HEK293T (cell line): ENCODE measurements at regions not wholly inside any gene's neighbourhood (a gene's known extent, or its start where the extent isn't known, plus 50 kb on each side); places are given as distances from the start of the nearest gene placed in this dataset.

Source experiments
- CTCF ChIA-PET: fragments of 350-600 bp; formaldehyde crosslinking; extraction: SDS; loops from one replicate; lab custom pipeline; 2021; ENCODE audit warnings: antibody characterized with exemption, inconsistent platforms; lab: Yijun Ruan, JAX
- POLR2A ChIA-PET: fragments of 350-600 bp; formaldehyde crosslinking; extraction: SDS; loops from one replicate; lab custom pipeline; 2020; ENCODE audit warnings: antibody characterized with exemption, inconsistent platforms; lab: Yijun Ruan, JAX
- DNase-seq: peaks from one replicate; pipeline ENCODE4 v3.0.0; 2012; ENCODE audit warnings: mixed read lengths; ENCODE audit errors: extremely low spot score
- ARNT ChIP-seq: fragments of 450-650 bp; IDR thresholded peaks from 2 replicates; pipeline ENCODE4 v1.6.1; 2017; ENCODE audit warnings: mild to moderate bottlenecking
- BHLHE40 ChIP-seq: fragments of 450-650 bp; IDR thresholded peaks from 2 replicates; pipeline ENCODE4 v1.6.1; 2016; ENCODE audit warnings: mild to moderate bottlenecking, moderate library complexity, borderline replicate concordance
- CTBP1 ChIP-seq: fragments of 450-650 bp; IDR thresholded peaks from 2 replicates; pipeline ENCODE4 v1.6.1; 2016; ENCODE audit warnings: borderline replicate concordance
- ELF4 ChIP-seq: fragments of 450-650 bp; IDR thresholded peaks from 2 replicates; pipeline ENCODE4 v1.6.1; 2017; ENCODE audit warnings: antibody characterized with exemption
- FOXA1 ChIP-seq: fragments of 450-650 bp; IDR thresholded peaks from 2 replicates; pipeline ENCODE4 v1.6.1; 2016; ENCODE audit warnings: mild to moderate bottlenecking
- FOXK2 ChIP-seq: fragments of 450-650 bp; IDR thresholded peaks from 2 replicates; pipeline ENCODE4 v1.6.1; 2016; ENCODE audit warnings: mild to moderate bottlenecking
- FOXM1 ChIP-seq: fragments of 450-650 bp; IDR thresholded peaks from 2 replicates; pipeline ENCODE4 v1.6.1; 2017; ENCODE audit warnings: mild to moderate bottlenecking, borderline replicate concordance
- HDGF ChIP-seq: fragments of 450-650 bp; IDR thresholded peaks from 2 replicates; pipeline ENCODE4 v1.6.1; 2017; ENCODE audit warnings: antibody characterized with exemption, borderline replicate concordance
- L3MBTL2 ChIP-seq: fragments of 450-650 bp; conservative IDR thresholded peaks from 2 replicates; pipeline ENCODE4 v1.6.1; 2016; ENCODE audit warnings: mild to moderate bottlenecking
- LEF1 ChIP-seq: fragments of 450-650 bp; IDR thresholded peaks from 2 replicates; pipeline ENCODE4 v1.6.1; 2017; ENCODE audit warnings: mild to moderate bottlenecking, borderline replicate concordance
- NFRKB ChIP-seq: fragments of 450-650 bp; IDR thresholded peaks from 2 replicates; pipeline ENCODE4 v1.6.1; 2016; ENCODE audit warnings: mild to moderate bottlenecking, moderate library complexity
- SP1 ChIP-seq: fragments of 450-650 bp; IDR thresholded peaks from 2 replicates; pipeline ENCODE4 v1.6.1; 2017
- SUZ12 ChIP-seq: fragments of 450-650 bp; IDR thresholded peaks from 2 replicates; pipeline ENCODE4 v1.6.1; 2016; ENCODE audit warnings: mild to moderate bottlenecking
- TARDBP ChIP-seq: fragments of 450-650 bp; IDR thresholded peaks from 2 replicates; pipeline ENCODE4 v1.6.1; 2016
- ZNF384 ChIP-seq: fragments of 450-650 bp; IDR thresholded peaks from 2 replicates; pipeline ENCODE4 v1.6.1; 2016
- TF ChIP-seq, protein P1 (sequence below): fragments of 450-650 bp; IDR thresholded peaks from 2 replicates; pipeline ENCODE4 v1.6.1; 2016

DNA sequence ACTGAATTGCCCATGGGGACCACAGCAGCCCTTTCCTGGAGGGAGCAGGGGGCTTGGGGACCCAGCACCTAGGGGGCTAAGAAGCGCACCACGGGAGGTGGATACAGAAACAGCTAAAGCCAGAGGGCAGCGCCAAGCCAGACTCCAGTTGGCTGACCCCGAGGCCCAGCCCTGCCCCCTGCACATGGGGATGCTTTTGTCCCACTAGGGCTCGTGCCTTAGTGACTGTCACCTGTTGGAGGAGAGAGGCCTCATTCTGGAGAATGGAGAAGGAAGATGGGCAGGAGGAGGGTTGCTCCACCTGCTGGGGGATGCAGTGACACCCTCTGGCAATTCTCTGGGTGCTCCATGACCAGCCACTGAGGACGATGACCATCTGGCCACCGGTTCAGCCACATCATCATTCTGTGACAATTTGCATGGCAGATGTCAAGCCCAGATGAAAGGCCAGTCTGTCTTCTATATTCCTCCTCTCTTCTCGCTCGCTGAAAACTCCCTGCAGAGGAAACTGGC, 167.8 kb upstream of the TLE3 start:
- DNase-seq = no peak
- POLR2A ChIA-PET = no interaction called here
- no peak for TF ChIP-seq SP1
- CTCF ChIA-PET = no interaction called here

DNA sequence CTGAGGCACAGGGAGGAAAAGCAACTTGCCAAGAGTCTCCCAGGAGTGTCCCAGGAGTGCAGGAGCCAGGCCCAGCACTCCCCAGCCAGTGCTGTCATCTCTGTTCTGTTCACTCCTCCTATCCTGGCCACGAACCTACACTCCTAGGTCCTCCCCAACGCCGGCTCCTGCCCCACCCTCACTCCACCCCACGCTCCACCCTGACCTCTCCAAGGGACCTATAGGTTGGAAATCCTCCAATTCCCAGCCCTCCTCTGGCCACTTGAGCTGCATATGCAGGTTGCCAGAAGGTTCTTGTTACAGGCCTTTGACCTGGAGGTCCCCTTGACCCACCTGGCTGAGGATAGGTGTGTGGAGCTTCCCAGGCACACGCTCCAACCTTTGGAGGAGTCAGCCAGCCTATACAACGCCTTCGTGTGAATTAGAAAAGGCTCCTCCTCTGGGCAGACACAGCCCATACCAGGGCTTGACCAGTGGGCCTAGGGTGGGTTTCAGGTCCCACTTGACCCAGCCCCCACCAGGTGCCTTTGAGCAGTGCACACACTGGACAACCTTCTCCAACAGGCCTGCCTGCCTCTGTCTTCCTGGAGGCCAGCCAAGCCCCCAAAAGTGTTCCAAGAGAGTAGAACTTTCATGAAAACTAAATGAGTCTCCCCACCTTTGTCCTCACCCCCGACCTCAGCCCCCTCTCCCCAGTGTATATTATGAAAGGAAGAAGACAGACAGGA, 167.2 kb upstream of the TLE3 start:
- no peak for TF ChIP-seq LEF1
- no peak for TF ChIP-seq NFRKB
- TF ChIP-seq SP1 = no peak
- TF ChIP-seq HDGF = no peak
- TF ChIP-seq SUZ12 = no peak
- TF ChIP-seq ZNF384 = no peak
- TF ChIP-seq CTBP1 = no peak
- no peak for TF ChIP-seq FOXK2
- TF ChIP-seq BHLHE40 = no peak
- TF ChIP-seq FOXA1 = no peak
- TF ChIP-seq, protein P1, sequence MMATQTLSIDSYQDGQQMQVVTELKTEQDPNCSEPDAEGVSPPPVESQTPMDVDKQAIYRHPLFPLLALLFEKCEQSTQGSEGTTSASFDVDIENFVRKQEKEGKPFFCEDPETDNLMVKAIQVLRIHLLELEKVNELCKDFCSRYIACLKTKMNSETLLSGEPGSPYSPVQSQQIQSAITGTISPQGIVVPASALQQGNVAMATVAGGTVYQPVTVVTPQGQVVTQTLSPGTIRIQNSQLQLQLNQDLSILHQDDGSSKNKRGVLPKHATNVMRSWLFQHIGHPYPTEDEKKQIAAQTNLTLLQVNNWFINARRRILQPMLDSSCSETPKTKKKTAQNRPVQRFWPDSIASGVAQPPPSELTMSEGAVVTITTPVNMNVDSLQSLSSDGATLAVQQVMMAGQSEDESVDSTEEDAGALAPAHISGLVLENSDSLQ = no peak
- no peak for TF ChIP-seq ELF4
- no peak for TF ChIP-seq FOXM1
- DNase-seq = no peak
- CTCF ChIA-PET = no interaction called here
- POLR2A ChIA-PET = no interaction called here

DNA sequence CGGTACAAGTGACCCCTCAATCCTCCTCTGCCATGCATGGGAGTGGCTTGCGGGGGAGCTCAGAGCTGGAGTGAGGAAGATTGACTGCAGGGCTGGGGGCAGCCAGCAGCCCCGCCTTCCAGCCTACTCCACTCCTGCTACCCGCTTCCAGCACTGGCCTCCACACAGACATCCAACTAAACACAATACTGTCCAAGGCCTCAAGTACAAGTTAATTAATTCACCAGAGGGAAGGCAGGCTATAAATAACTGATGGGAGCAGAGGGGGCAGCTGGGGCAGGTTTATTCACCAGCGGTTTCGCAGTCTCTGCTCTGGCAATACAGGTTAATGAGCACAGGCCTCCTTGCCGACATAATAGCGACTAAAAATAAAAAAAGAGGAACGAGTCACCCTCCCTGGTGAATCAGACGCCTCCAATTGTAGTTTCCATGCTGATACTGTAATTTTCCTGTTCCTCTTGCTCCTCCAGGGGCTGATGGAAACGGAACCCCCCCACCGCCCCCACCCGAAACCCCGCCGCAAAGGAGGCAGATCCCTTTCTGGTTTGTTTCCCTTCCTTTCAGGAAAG, 166.4 kb upstream of the TLE3 start:
- TF ChIP-seq SUZ12 (no peak), BHLHE40 (no peak), ZNF384 (no peak), TARDBP (no peak), L3MBTL2 (no peak), NFRKB (no peak), FOXA1 (no peak), FOXK2 (no peak)
- DNase-seq = no peak
- POLR2A ChIA-PET = no interaction called here
- CTCF ChIA-PET = no interaction called here

DNA sequence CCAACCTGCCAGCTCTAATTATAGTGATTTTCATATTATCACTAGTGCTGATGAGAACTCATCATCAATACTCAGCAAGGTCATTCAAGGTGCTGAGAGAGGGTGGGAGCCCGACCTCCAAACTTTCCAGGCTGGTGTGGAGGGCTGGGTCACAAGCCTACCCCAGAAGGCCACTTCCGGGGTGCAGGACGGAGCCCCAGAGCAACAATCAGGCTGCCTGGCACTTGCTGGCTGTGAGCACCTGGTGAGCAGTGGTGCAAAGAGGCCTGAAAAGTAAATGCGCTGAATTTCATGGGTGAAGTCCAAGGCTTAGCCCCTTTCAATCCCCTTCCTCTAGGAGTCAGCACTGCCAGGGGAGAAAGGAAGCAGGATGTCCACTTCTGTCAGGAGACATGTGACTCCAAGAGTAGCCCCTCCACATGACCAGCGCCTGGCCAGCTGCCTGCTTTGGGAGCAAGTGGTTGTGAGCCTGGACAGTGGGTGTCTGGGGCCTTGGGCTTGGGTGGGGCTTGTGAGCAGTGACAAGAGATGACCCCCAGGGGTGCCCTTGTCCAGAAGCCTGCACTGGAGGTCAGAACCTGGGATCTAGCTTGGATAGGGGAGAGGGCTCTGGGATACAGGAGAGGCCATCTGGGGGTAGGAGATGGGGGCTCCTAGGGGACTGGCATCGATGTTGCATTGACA, 165.0 kb upstream of the TLE3 start:
- DNase-seq = no peak
- TF ChIP-seq ELF4 (no peak), SP1 (no peak), L3MBTL2 (no peak), NFRKB (no peak), BHLHE40 (no peak), TARDBP (no peak), SUZ12 (no peak), CTBP1 (no peak), FOXM1 (no peak), HDGF (no peak), LEF1 (no peak)
- CTCF ChIA-PET = no interaction called here
- POLR2A ChIA-PET = no interaction called here

DNA sequence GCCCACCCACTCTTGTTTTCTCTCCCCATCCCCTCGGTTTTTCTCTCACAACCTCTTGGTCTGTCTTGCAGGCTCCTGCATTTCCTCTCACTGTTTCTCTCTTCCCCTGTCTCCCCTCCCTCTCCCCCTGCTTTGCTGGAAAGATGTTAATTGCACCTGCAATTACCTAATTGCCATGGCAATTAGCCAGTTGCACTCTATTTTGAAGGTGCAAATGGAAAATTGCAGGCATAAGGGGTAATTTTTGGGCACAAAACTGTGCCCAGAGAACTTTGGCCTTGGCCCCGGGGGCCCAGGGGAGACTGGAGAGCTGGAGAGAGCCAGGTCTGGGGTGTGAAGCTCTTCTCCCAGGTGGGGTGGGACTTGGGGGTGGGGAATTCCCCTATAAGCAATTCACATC, 164.5 kb upstream of the TLE3 start:
- no peak for TF ChIP-seq FOXA1
- TF ChIP-seq LEF1 = no peak
- no peak for TF ChIP-seq CTBP1
- no peak for TF ChIP-seq NFRKB
- TF ChIP-seq FOXM1 = no peak
- TF ChIP-seq TARDBP = no peak
- no peak for TF ChIP-seq HDGF
- TF ChIP-seq ARNT = no peak
- no peak for TF ChIP-seq L3MBTL2
- no peak for TF ChIP-seq ELF4
- POLR2A ChIA-PET = no interaction called here

DNA sequence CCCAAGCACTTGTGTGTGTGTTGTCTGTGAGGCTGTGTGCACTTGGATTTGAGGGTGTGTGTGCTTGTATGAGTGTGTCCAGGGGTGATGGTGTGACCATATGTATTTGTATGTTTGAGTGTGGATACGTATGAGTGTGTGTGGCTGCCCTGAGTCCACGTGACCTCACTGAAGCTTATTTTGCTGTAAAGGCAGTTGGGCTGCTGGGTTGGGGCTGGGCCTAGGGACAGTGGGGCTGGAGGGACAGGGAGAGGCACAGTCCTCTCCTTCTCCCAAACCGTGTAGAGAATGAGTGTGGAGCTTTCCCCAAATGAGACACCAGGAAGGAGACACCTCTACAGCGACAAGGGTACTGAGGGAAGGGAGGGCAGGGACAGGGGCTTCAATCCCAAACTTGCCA, 163.4 kb upstream of the TLE3 start:
- TF ChIP-seq, protein P1 = no peak
- TF ChIP-seq LEF1 (no peak), ZNF384 (no peak), ELF4 (no peak), TARDBP (no peak), BHLHE40 (no peak), SP1 (no peak), FOXA1 (no peak), CTBP1 (no peak), NFRKB (no peak), FOXM1 (no peak), FOXK2 (no peak), HDGF (no peak), SUZ12 (no peak), L3MBTL2 (no peak), ARNT (no peak)
- CTCF ChIA-PET = no interaction called here
- DNase-seq = no peak
- POLR2A ChIA-PET = no interaction called here

More for the DNA sequence above, 164.5 kb upstream of the TLE3 start:
- CTCF ChIA-PET = no interaction called here
- DNase-seq = no peak
